ENCODE measurements at regions not wholly inside any gene's neighbourhood (a gene's known extent, or its start where the extent isn't known, plus 50 kb on each side); places are given as distances from the start of the nearest gene placed in this dataset.

- Histone ChIP-seq H3K36me3 (no peaks in the 10 kb centered on the region), H3K27me3 (peaks cover 0 to 3% (median 0%) of the 10 kb centered on the region in 3 donors), H3K4me3 (no peak overlapping the region), H3K4me1 (peaks cover 0 to 11% of the 10 kb centered on the region in 2 donors), H3K9me3 (no peaks in the 10 kb centered on the region), H3K27ac (no peak overlapping the region)
- intact Hi-C loops (cut with DNase I; ENCODE audit: low total_unique reads) (no loop called here), in situ Hi-C loops (cut with MboI; ENCODE audit: low sequenced_read_pairs in 4 of 4) (no loop called here)
- TF ChIP-seq CTCF (IDR thresholded peaks at IDR 0.05 in 4 of 5, conservative IDR thresholded peaks at IDR 0.05 in 1 of 5) (no peak), POLR2A (IDR thresholded peaks at IDR 0.05) (no peak)
- ATAC-seq (no peak), DNase-seq (no peak)
Observed at GRCh38 chr14:94935706-94936300, 165.9 kb upstream of the GSC start.

GRCh38 chr14:94934276-94934810 lies 164.4 kb upstream of the GSC start:
- H3K36me3 ChIP-seq, result no peaks in the 10 kb centered on the region
- in situ Hi-C loops (cut with MboI; ENCODE audit: low sequenced_read_pairs in 4 of 4) (no loop called here), intact Hi-C loops (cut with DNase I; ENCODE audit: low total_unique reads) (no loop called here)
- no peak for ATAC-seq
- peaks cover 0 to 11% of the 10 kb centered on the region in 2 donors for H3K4me1 ChIP-seq
- no peak for DNase-seq
- no peak overlapping the region for H3K27ac ChIP-seq
- peaks cover 0 to 3% (median 0%) of the 10 kb centered on the region in 3 donors for H3K27me3 ChIP-seq
- H3K4me3 ChIP-seq, result no peak overlapping the region
- no peaks in the 10 kb centered on the region for H3K9me3 ChIP-seq
- TF ChIP-seq POLR2A (IDR thresholded peaks at IDR 0.05) (no peak), CTCF (IDR thresholded peaks at IDR 0.05 in 4 of 5, conservative IDR thresholded peaks at IDR 0.05 in 1 of 5) (no peak)

GRCh38 chr14:94933486-94933885 lies 163.6 kb upstream of the GSC start:
- H3K27ac ChIP-seq, result no peak overlapping the region
- in situ Hi-C loops (cut with MboI; ENCODE audit: low sequenced_read_pairs in 4 of 4), result no loop called here
- H3K9me3 ChIP-seq, result no peaks in the 10 kb centered on the region
- ATAC-seq (no peak), DNase-seq (no peak)
- peaks cover 0 to 3% (median 0%) of the 10 kb centered on the region in 3 donors for H3K27me3 ChIP-seq
- H3K36me3 ChIP-seq, result no peaks in the 10 kb centered on the region
- no peak overlapping the region for H3K4me3 ChIP-seq
- TF ChIP-seq CTCF (IDR thresholded peaks at IDR 0.05 in 4 of 5, conservative IDR thresholded peaks at IDR 0.05 in 1 of 5), result no peak
- TF ChIP-seq POLR2A (IDR thresholded peaks at IDR 0.05), result no peak
- intact Hi-C loops (cut with DNase I; ENCODE audit: low total_unique reads), result no loop called here
- peaks cover 0 to 11% of the 10 kb centered on the region in 2 donors for H3K4me1 ChIP-seq

GRCh38 chr14:94932589-94932988 lies 162.7 kb upstream of the GSC start:
- in situ Hi-C loops (cut with MboI; ENCODE audit: low sequenced_read_pairs in 4 of 4), result no loop called here
- TF ChIP-seq POLR2A (IDR thresholded peaks at IDR 0.05) (no peak), CTCF (IDR thresholded peaks at IDR 0.05 in 4 of 5, conservative IDR thresholded peaks at IDR 0.05 in 1 of 5) (no peak)

More at GRCh38 chr14:94932589-94932988, 162.7 kb upstream of the GSC start:
- Histone ChIP-seq H3K27ac (no peak overlapping the region), H3K4me3 (no peak overlapping the region), H3K4me1 (peaks cover 0 to 11% of the 10 kb centered on the region in 2 donors), H3K27me3 (peaks cover 0 to 3% (median 0%) of the 10 kb centered on the region in 3 donors), H3K9me3 (no peaks in the 10 kb centered on the region), H3K36me3 (no peaks in the 10 kb centered on the region)
- DNase-seq (no peak), ATAC-seq (no peak)
- intact Hi-C loops (cut with DNase I; ENCODE audit: low total_unique reads), result no loop called here

All from gastrocnemius medialis (tissue), 4 donors.